Fibroblast of lung (primary cell): ENCODE measurements at regions not wholly inside any gene's neighbourhood (a gene's known extent, or its start where the extent isn't known, plus 50 kb on each side); places are given as distances from the start of the nearest gene placed in this dataset.

Source experiments
- DNase-seq, 2 donors: peaks; one replicate each; pipeline versions ENCODE4 v3.0.0 to v3.0.0-alpha.2; 2010; ENCODE audit warnings: low read depth in 2 of 2
- H2AFZ ChIP-seq: 2 replicates; pipeline ENCODE4 v1.5.1; 2012; ENCODE audit warnings: low read length, control low read depth, inconsistent platforms
- H3K27ac ChIP-seq: 2 replicates; pipeline ENCODE4 v1.5.1; 2011; ENCODE audit warnings: low read length, control low read depth; ENCODE audit not compliant: insufficient read depth
- H3K27me3 ChIP-seq: 2 replicates; pipeline ENCODE4 v1.5.1; 2011; ENCODE audit warnings: mild to moderate bottlenecking, low read length; ENCODE audit not compliant: control insufficient read depth, insufficient read depth
- H3K36me3 ChIP-seq: 2 replicates; pipeline ENCODE4 v1.5.1; 2011; ENCODE audit warnings: low read length; ENCODE audit not compliant: control insufficient read depth, insufficient read depth
- H3K4me1 ChIP-seq: 2 replicates; pipeline ENCODE4 v1.5.1; 2011; ENCODE audit warnings: low read length; ENCODE audit not compliant: control insufficient read depth, insufficient read depth; ENCODE audit errors: extremely low read depth
- H3K4me2 ChIP-seq: 2 replicates; pipeline ENCODE4 v1.5.1; 2011; ENCODE audit warnings: low read length, control low read depth; ENCODE audit not compliant: insufficient read depth; ENCODE audit errors: extremely low read depth
- H3K4me3 ChIP-seq, 4 experiments: fragments of 200-600 bp in 1 of 4; sonication (generic) in 1 of 4; replicated peaks in 1 of 4; 2 replicates each; pipeline ENCODE4 v1.5.1; 2011 to 2016; ENCODE audit warnings: low read length in 4 of 4, low read depth in 3 of 4, mild to moderate bottlenecking in 3 of 4, control low read depth in 2 of 4, inconsistent platforms in 1 of 4, mixed read lengths in 1 of 4; ENCODE audit not compliant: insufficient read depth in 1 of 4; ENCODE audit errors: control extremely low read depth in 1 of 4
- H3K79me2 ChIP-seq: 2 replicates; pipeline ENCODE4 v1.5.1; 2012; ENCODE audit warnings: mild to moderate bottlenecking, low read length, inconsistent platforms; ENCODE audit not compliant: control insufficient read depth, insufficient read depth
- H3K9ac ChIP-seq: 2 replicates; pipeline ENCODE4 v1.5.1; 2011; ENCODE audit warnings: mild to moderate bottlenecking, low read length, control low read depth; ENCODE audit not compliant: insufficient read depth
- H3K9me3 ChIP-seq: 2 replicates; pipeline ENCODE4 v1.5.1; 2012; ENCODE audit warnings: low read depth, low read length; ENCODE audit not compliant: control insufficient read depth, insufficient read depth
- H4K20me1 ChIP-seq: 2 replicates; pipeline ENCODE4 v1.5.1; 2011; ENCODE audit warnings: low read length; ENCODE audit not compliant: control insufficient read depth, insufficient read depth; ENCODE audit errors: extremely low read depth
- CTCF ChIP-seq, 2 donors: IDR thresholded peaks in 1 of 2; conservative IDR thresholded peaks in 1 of 2; 1 replicate in 1 of 2; 2 replicates in 1 of 2; pipeline ENCODE4 v1.5.1; 2011 to 2012; ENCODE audit warnings: low read length in 2 of 2, control low read depth in 1 of 2, inconsistent platforms in 1 of 2, low read depth in 1 of 2, mild to moderate bottlenecking in 1 of 2
- EZH2 ChIP-seq: IDR thresholded peaks from 2 replicates; pipeline ENCODE4 v1.5.1; 2012; ENCODE audit warnings: low read length, control low read depth, mild to moderate bottlenecking; ENCODE audit errors: missing control alignments

- Histone ChIP-seq H3K36me3 (no peaks in the 10 kb centered on the region), H3K27me3 (no peaks in the 10 kb centered on the region), H3K4me1 (no peaks in the 10 kb centered on the region), H2AFZ (no peak overlapping the region), H3K4me2 (no peak overlapping the region), H4K20me1 (no peaks in the 10 kb centered on the region), H3K4me3 (no peak overlapping the region), H3K79me2 (no peaks in the 10 kb centered on the region), H3K9me3 (no peaks in the 10 kb centered on the region), H3K9ac (no peak overlapping the region), H3K27ac (no peak overlapping the region)
- DNase-seq, result no peak
- TF ChIP-seq EZH2, result no peak
- TF ChIP-seq CTCF (conservative IDR thresholded peaks at IDR 0.05 in 1 of 2, IDR thresholded peaks at IDR 0.05 in 1 of 2; ENCODE audit: low read depth in 1 of 2, low read length in 2 of 2), result no peak
These were observed 124.7 kb downstream of the ARL4A start for GRCh38 chr7:12812111-12812510.

- Histone ChIP-seq H3K4me2 (no peak overlapping the region), H3K4me3 (no peak overlapping the region), H3K9me3 (no peaks in the 10 kb centered on the region), H3K9ac (no peak overlapping the region), H3K36me3 (no peaks in the 10 kb centered on the region), H2AFZ (no peak overlapping the region), H3K79me2 (no peaks in the 10 kb centered on the region), H4K20me1 (no peaks in the 10 kb centered on the region), H3K27ac (no peak overlapping the region), H3K4me1 (no peaks in the 10 kb centered on the region), H3K27me3 (no peaks in the 10 kb centered on the region)
- TF ChIP-seq CTCF (conservative IDR thresholded peaks at IDR 0.05 in 1 of 2, IDR thresholded peaks at IDR 0.05 in 1 of 2; ENCODE audit: low read depth in 1 of 2, low read length in 2 of 2), result no peak
- TF ChIP-seq EZH2, result no peak
- no peak for DNase-seq
These were observed 126.7 kb downstream of the ARL4A start for GRCh38 chr7:12814107-12814506.

GRCh38 chr7:12814828-12815227 is 127.4 kb downstream of the ARL4A start:
- Histone ChIP-seq H3K9ac (no peak overlapping the region), H4K20me1 (no peaks in the 10 kb centered on the region), H3K27ac (no peak overlapping the region), H3K36me3 (no peaks in the 10 kb centered on the region), H2AFZ (no peak overlapping the region), H3K4me2 (no peak overlapping the region), H3K4me1 (no peaks in the 10 kb centered on the region), H3K4me3 (no peak overlapping the region), H3K27me3 (no peaks in the 10 kb centered on the region), H3K79me2 (no peaks in the 10 kb centered on the region), H3K9me3 (no peaks in the 10 kb centered on the region)
- no peak for DNase-seq
- no peak for TF ChIP-seq EZH2
- TF ChIP-seq CTCF (conservative IDR thresholded peaks at IDR 0.05 in 1 of 2, IDR thresholded peaks at IDR 0.05 in 1 of 2; ENCODE audit: low read depth in 1 of 2, low read length in 2 of 2), result no peak
